ENCODE measurements at regions not wholly inside any gene's neighbourhood (a gene's known extent, or its start where the extent isn't known, plus 50 kb on each side); places are given as distances from the start of the nearest gene placed in this dataset.

DNA sequence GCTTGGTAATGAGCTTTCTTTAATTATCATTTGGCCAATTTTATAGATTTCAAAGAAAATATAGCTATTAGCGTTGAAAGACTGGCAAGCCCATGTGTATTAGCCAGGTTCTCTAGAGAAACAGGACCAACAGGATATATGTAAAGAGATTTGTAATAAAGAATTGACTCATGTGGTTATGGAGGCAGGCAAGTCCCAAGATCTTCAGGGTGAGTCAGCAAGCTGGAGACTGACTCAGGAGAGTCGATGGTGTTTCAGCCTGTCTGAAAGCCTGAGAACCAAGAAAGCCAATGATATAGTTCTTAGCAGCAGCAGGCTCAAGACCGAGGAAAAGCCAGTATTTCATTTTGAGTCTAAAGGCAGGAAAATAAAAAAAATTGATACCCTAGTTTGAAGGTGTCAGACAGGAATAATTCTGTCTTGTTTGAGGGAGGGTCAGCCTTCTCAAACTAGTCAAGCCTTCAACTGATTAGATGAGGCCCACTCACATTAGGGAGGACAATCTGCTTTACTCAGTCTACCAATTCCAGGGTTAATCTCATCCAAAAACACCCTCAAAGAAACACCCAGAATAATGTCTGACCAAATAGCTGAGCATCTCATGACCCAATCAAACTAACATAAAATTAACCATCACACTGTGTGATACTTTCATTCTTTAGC, 78.3 kb upstream of the CRIM1 start:
- Histone ChIP-seq H3K27me3 (ENCODE audit: low read depth) (no peaks in the 10 kb centered on the region), H3K9me3 (replicated peaks) (peaks cover 17% of the 10 kb centered on the region), H3K27ac (replicated peaks) (no peak overlapping the region), H3K36me3 (no peaks in the 10 kb centered on the region), H3K4me3 (no peak overlapping the region), H3K4me1 (no peaks in the 10 kb centered on the region)
- no peak for DNase-seq
- TF ChIP-seq, protein P1, sequence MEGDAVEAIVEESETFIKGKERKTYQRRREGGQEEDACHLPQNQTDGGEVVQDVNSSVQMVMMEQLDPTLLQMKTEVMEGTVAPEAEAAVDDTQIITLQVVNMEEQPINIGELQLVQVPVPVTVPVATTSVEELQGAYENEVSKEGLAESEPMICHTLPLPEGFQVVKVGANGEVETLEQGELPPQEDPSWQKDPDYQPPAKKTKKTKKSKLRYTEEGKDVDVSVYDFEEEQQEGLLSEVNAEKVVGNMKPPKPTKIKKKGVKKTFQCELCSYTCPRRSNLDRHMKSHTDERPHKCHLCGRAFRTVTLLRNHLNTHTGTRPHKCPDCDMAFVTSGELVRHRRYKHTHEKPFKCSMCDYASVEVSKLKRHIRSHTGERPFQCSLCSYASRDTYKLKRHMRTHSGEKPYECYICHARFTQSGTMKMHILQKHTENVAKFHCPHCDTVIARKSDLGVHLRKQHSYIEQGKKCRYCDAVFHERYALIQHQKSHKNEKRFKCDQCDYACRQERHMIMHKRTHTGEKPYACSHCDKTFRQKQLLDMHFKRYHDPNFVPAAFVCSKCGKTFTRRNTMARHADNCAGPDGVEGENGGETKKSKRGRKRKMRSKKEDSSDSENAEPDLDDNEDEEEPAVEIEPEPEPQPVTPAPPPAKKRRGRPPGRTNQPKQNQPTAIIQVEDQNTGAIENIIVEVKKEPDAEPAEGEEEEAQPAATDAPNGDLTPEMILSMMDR (IDR thresholded peaks at IDR 0.05; ENCODE audit: borderline replicate concordance) = no peak
- intact Hi-C loops (cut with micrococcal nuclease) = no loop called here

DNA sequence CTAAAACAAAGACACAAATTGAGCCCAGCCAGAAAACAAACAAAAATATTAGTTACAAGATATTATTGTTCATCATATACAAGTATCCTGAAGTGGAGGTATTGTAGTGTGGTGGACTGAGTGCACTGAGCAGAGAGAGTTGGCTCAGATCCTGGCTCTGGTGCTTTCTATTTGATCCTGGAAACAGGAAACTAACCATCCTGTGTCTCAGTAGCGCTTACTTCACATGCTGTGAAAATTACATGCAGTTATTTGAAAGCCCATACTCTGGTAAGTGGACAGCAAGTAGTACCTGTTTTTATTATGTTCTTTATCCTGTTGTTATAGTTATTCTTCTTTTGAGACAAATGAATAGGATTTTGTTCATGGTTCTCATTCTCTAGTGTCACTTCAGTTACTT, 84.3 kb upstream of the CRIM1 start:
- Histone ChIP-seq H3K4me1 (no peaks in the 10 kb centered on the region), H3K36me3 (no peaks in the 10 kb centered on the region), H3K27ac (replicated peaks) (no peak overlapping the region), H3K9me3 (replicated peaks) (peaks cover 20% of the 10 kb centered on the region), H3K4me3 (no peak overlapping the region), H3K27me3 (ENCODE audit: low read depth) (no peaks in the 10 kb centered on the region)
- intact Hi-C loops (cut with micrococcal nuclease) = no loop called here
- no peak for DNase-seq
- TF ChIP-seq, protein P1 (IDR thresholded peaks at IDR 0.05; ENCODE audit: borderline replicate concordance) = no peak

DNA sequence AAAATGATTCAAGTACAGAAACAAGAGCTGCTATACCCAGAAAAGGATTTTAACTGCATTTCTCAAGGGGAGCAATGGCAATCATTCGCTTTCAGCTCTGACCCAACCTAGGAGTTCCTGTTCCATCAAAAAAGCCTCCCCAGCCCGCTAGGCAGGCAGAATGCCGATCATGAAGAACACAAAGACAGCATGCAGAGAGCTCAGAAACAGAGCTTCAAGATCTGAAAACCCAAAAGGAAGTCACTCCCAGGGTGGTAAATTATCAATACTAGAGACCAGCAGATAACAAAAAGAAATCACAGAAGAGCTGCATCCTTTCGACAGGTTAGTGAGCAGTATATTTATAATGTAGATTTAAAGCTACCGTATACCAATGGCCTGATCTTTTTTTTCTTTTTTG, 84.8 kb upstream of the CRIM1 start:
- Histone ChIP-seq H3K27me3 (ENCODE audit: low read depth) (no peaks in the 10 kb centered on the region), H3K4me3 (no peak overlapping the region), H3K4me1 (no peaks in the 10 kb centered on the region), H3K27ac (replicated peaks) (no peak overlapping the region), H3K36me3 (no peaks in the 10 kb centered on the region), H3K9me3 (replicated peaks) (peaks cover 20% of the 10 kb centered on the region)
- intact Hi-C loops (cut with micrococcal nuclease) = no loop called here
- TF ChIP-seq, protein P1 (IDR thresholded peaks at IDR 0.05; ENCODE audit: borderline replicate concordance) = no peak
- DNase-seq = no peak

DNA sequence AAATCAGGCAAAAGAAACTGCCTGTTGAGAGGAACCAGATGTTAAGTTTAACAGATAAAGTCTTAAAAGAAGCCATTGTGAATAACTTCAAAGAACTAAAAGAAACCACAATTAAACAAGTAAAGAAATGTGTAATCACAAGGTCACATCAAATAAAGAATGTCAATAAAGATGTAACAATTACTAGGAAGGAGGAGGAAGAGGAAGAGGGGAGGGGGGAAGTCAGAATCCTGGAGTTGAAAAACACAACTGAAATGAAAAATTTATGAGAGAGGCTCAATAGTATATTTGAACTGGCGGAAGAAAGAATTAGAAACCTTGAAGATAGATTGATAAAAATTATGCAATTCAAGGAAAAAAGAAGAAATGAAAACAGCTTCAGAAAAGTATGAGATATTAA, 88.4 kb upstream of the CRIM1 start:
- H3K36me3 ChIP-seq = no peaks in the 10 kb centered on the region
- TF ChIP-seq, protein P1 (IDR thresholded peaks at IDR 0.05; ENCODE audit: borderline replicate concordance) = no peak
- DNase-seq = no peak
- H3K27me3 ChIP-seq (ENCODE audit: low read depth) = no peaks in the 10 kb centered on the region
- no peaks in the 10 kb centered on the region for H3K4me1 ChIP-seq
- H3K27ac ChIP-seq (replicated peaks) = no peak overlapping the region
- peaks cover 20% of the 10 kb centered on the region for H3K9me3 ChIP-seq (replicated peaks)
- intact Hi-C loops (cut with micrococcal nuclease) = no loop called here
- no peak overlapping the region for H3K4me3 ChIP-seq

DNA sequence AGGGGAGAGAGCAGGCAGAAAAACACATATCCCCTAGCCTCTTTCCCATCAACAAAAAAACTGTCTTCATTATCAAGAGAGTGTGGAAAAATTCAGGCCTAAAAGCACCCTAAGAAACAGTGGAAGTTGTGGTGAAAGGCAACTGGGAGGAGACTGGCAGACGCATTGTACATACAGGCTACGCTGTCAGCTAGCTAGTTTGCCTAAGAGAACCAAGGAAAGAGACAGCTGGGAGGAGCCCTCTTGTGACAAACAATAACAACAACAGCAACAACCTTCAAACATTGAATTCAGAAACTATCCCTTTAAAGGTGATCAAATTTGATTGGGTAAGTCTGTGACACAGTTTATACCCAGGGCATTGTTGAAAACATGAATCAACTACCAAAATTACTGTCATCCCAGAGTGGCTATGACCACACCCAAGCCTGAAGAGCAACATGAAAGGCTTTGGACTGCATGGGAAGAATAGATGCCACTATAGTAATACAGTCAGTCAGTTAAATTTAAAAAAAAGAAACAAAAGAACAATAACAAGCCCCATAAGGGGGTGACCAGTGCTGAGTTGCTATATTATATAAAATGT, 88.9 kb upstream of the CRIM1 start:
- peaks cover 20% of the 10 kb centered on the region for H3K9me3 ChIP-seq (replicated peaks)
- H3K27ac ChIP-seq (replicated peaks) = no peak overlapping the region
- H3K27me3 ChIP-seq (ENCODE audit: low read depth) = no peaks in the 10 kb centered on the region
- intact Hi-C loops (cut with micrococcal nuclease) = no loop called here
- no peaks in the 10 kb centered on the region for H3K36me3 ChIP-seq
- TF ChIP-seq, protein P1 (IDR thresholded peaks at IDR 0.05; ENCODE audit: borderline replicate concordance) = no peak
- DNase-seq = no peak
- H3K4me3 ChIP-seq = no peak overlapping the region
- H3K4me1 ChIP-seq = no peaks in the 10 kb centered on the region

Measured in left ventricle myocardium inferior (tissue), 1 donor.